ENCODE measurements at regions not wholly inside any gene's neighbourhood (a gene's known extent, or its start where the extent isn't known, plus 50 kb on each side); places are given as distances from the start of the nearest gene placed in this dataset.

- H3K27ac ChIP-seq (ENCODE audit: extremely low read depth, low read depth, low read length) = no peak overlapping the region
- no peaks in the 10 kb centered on the region; the same call in 1 of the 2 replicates for H3K4me1 ChIP-seq (ENCODE audit: control insufficient read depth, insufficient read depth, low read length)
- ChIA-PET CTCF (no interaction called here), POLR2A (no interaction called here)
- no peaks in the 10 kb centered on the region for H3K9me3 ChIP-seq (ENCODE audit: control insufficient read depth, insufficient read depth, low read depth, low read length)
- no peak overlapping the region for H3K4me3 ChIP-seq (ENCODE audit: low read depth, low read length)
- TF ChIP-seq ZNF658 (tag by site-specific recombination; IDR thresholded peaks at IDR 0.05) (no peak), ZNF280D (tag by site-specific recombination; IDR thresholded peaks at IDR 0.05) (no peak), HOXA7 (CRISPR knock-in tag; IDR thresholded peaks at IDR 0.05; ENCODE audit: borderline replicate concordance) (no peak), ZNF335 (tag by site-specific recombination; conservative IDR thresholded peaks at IDR 0.05) (no peak), ZNF654 (tag by site-specific recombination; IDR thresholded peaks at IDR 0.05; ENCODE audit: low read depth) (no peak), RBAK (tag by site-specific recombination; IDR thresholded peaks at IDR 0.05) (no peak), ZNF350 (tag by site-specific recombination; IDR thresholded peaks at IDR 0.05) (no peak), ZNF704 (tag by site-specific recombination; IDR thresholded peaks at IDR 0.05) (no peak), ZNF24 (tag by site-specific recombination; IDR thresholded peaks at IDR 0.05) (no peak)
- no peaks in the 10 kb centered on the region for H3K36me3 ChIP-seq (ENCODE audit: control insufficient read depth in 2 of 2, insufficient read depth in 1 of 2, low read length in 2 of 2)
Observed at GRCh38 chr7:115474137-115474536, 552.2 kb downstream of the MDFIC start.

- no peak overlapping the region for H3K27ac ChIP-seq (ENCODE audit: extremely low read depth, low read depth, low read length)
- no peak overlapping the region for H3K4me3 ChIP-seq (ENCODE audit: low read depth, low read length)
- CTCF ChIA-PET = no interaction called here
- H3K9me3 ChIP-seq (ENCODE audit: control insufficient read depth, insufficient read depth, low read depth, low read length) = no peaks in the 10 kb centered on the region
- POLR2A ChIA-PET = no interaction called here
- no peaks in the 10 kb centered on the region for H3K36me3 ChIP-seq (ENCODE audit: control insufficient read depth in 2 of 2, insufficient read depth in 1 of 2, low read length in 2 of 2)
- H3K4me1 ChIP-seq (ENCODE audit: control insufficient read depth, insufficient read depth, low read length) = no peaks in the 10 kb centered on the region
- no peak for TF ChIP-seq TCF7L2 (IDR thresholded peaks at IDR 0.05; ENCODE audit: borderline replicate concordance, low read depth, low read length)
- no peak for TF ChIP-seq ZNF10 (tag by site-specific recombination; IDR thresholded peaks at IDR 0.05)
- no peak for TF ChIP-seq GLIS1 (tag by site-specific recombination; IDR thresholded peaks at IDR 0.05)
- TF ChIP-seq ZNF501 (tag by site-specific recombination; IDR thresholded peaks at IDR 0.05) = no peak
- TF ChIP-seq ZNF600 (tag by site-specific recombination; IDR thresholded peaks at IDR 0.05) = no peak
- no peak for TF ChIP-seq EGR2 (tag by site-specific recombination; IDR thresholded peaks at IDR 0.05; ENCODE audit: low read depth)
- TF ChIP-seq ZNF138 (tag by site-specific recombination; IDR thresholded peaks at IDR 0.05; ENCODE audit: borderline replicate concordance) = no peak
- TF ChIP-seq ZNF571 (tag by site-specific recombination; IDR thresholded peaks at IDR 0.05) = no peak
- TF ChIP-seq PRDM2 (tag by site-specific recombination; IDR thresholded peaks at IDR 0.05; ENCODE audit: borderline replicate concordance) = no peak
- no peak for TF ChIP-seq ZNF596 (tag by site-specific recombination; IDR thresholded peaks at IDR 0.05)
- no peak for TF ChIP-seq ZNF639 (tag by site-specific recombination; IDR thresholded peaks at IDR 0.05)
- TF ChIP-seq ZBTB48 (tag by site-specific recombination; IDR thresholded peaks at IDR 0.05) = no peak
- no peak for TF ChIP-seq ZNF148 (tag by site-specific recombination; IDR thresholded peaks at IDR 0.05; ENCODE audit: borderline replicate concordance)
- TF ChIP-seq ZNF133 (tag by site-specific recombination; IDR thresholded peaks at IDR 0.05) = no peak
Observed at GRCh38 chr7:115471891-115472290, 550.0 kb downstream of the MDFIC start.
